ENCODE measurements at regions not wholly inside any gene's neighbourhood (a gene's known extent, or its start where the extent isn't known, plus 50 kb on each side); places are given as distances from the start of the nearest gene placed in this dataset.
"Not testable (repeated sequence)": the region's sequence is repeated elsewhere in the genome, so short reads cannot be mapped to it uniquely, and the experiment has no call there.

DNA sequence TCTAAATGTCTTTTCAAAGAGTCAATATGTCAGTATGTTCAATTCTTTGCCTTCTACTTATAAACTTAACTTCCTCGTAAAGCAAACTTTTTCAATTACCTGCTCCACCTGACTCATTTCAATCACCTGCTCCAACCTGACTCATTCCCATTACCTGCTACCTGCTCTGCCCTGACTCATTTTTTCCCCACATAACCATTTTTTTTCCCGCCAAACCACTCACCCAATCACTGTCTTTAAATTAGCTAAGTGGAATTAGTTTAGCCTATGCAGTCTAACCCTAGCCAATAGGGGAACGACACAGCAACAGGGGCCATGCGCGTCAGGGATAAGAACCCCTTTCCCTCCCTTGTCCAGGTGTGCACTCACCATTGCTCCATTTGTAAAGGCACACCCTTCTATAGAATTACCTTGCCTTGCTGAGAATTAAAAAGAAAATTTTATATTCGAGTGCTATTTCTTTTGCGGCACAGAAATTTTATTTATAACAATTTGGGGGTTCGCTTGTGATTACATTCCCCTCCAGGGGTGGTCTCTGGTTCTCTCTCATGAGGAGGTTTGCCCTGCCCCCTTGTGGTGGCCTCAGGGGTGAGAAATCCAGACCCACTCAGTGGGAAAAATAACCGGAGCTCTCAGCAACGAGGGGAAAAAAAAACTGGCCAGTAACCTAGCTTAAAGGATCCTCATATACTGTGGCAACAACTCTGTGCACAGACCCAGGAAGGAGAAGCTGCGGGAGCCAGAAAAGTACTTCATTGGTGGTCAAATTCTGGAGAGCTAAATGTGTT lies 193.1 kb downstream of the ZNF486 start:
- no peak overlapping the region for H3K27ac ChIP-seq
- 48% methylated on average over 11 of the region's 11 CpGs for WGBS (ENCODE audit: missing lambda C conversion rate)
- ATAC-seq (no peak), DNase-seq (ENCODE audit: low read depth in 1 of 2, low spot score in 1 of 2) (no peak), FAIRE-seq (no peak)
- POLR2A ChIA-PET: no interaction called here
- TF ChIP-seq ZSCAN20 (CRISPR knock-in tag; IDR thresholded peaks at IDR 0.05) (no peak), NR3C1 (IDR thresholded peaks at IDR 0.05) (no peak), JUNB (IDR thresholded peaks at IDR 0.05) (no peak), MYC (IDR thresholded peaks at IDR 0.05; ENCODE audit: borderline replicate concordance, low read length) (no peak), HOXB13 (CRISPR knock-in tag; IDR thresholded peaks at IDR 0.05; ENCODE audit: low read depth) (no peak), KDM1A (IDR thresholded peaks at IDR 0.05; ENCODE audit: low read depth) (no peak), ZNF302 (CRISPR knock-in tag; IDR thresholded peaks at IDR 0.05) (no peak), RNF2 (IDR thresholded peaks at IDR 0.05; ENCODE audit: borderline replicate concordance, low read depth) (no peak), GATA3 (IDR thresholded peaks at IDR 0.05; ENCODE audit: borderline replicate concordance) (no peak), SREBF2 (IDR thresholded peaks at IDR 0.05) (no peak), ESRRA (IDR thresholded peaks at IDR 0.05; ENCODE audit: borderline replicate concordance, low read length) (no peak), KDM5A (IDR thresholded peaks at IDR 0.05) (no peak), EHMT2 (IDR thresholded peaks at IDR 0.05; ENCODE audit: low read depth) (no peak), ZFP36 (IDR thresholded peaks at IDR 0.05; ENCODE audit: borderline replicate concordance, partially characterized antibody) (no peak), HOXB5 (CRISPR knock-in tag; IDR thresholded peaks at IDR 0.05) (no peak), HOXA7 (CRISPR knock-in tag; IDR thresholded peaks at IDR 0.05) (no peak)
- TF ChIP-seq, protein P1, sequence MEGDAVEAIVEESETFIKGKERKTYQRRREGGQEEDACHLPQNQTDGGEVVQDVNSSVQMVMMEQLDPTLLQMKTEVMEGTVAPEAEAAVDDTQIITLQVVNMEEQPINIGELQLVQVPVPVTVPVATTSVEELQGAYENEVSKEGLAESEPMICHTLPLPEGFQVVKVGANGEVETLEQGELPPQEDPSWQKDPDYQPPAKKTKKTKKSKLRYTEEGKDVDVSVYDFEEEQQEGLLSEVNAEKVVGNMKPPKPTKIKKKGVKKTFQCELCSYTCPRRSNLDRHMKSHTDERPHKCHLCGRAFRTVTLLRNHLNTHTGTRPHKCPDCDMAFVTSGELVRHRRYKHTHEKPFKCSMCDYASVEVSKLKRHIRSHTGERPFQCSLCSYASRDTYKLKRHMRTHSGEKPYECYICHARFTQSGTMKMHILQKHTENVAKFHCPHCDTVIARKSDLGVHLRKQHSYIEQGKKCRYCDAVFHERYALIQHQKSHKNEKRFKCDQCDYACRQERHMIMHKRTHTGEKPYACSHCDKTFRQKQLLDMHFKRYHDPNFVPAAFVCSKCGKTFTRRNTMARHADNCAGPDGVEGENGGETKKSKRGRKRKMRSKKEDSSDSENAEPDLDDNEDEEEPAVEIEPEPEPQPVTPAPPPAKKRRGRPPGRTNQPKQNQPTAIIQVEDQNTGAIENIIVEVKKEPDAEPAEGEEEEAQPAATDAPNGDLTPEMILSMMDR (IDR thresholded peaks at IDR 0.05): no peak
- TF ChIP-seq, protein P2, sequence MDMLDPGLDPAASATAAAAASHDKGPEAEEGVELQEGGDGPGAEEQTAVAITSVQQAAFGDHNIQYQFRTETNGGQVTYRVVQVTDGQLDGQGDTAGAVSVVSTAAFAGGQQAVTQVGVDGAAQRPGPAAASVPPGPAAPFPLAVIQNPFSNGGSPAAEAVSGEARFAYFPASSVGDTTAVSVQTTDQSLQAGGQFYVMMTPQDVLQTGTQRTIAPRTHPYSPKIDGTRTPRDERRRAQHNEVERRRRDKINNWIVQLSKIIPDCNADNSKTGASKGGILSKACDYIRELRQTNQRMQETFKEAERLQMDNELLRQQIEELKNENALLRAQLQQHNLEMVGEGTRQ (IDR thresholded peaks at IDR 0.05): no peak
- TF ChIP-seq, protein P3, sequence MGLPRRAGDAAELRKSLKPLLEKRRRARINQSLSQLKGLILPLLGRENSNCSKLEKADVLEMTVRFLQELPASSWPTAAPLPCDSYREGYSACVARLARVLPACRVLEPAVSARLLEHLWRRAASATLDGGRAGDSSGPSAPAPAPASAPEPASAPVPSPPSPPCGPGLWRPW (IDR thresholded peaks at IDR 0.05): no peak
- TF ChIP-seq, protein P4, sequence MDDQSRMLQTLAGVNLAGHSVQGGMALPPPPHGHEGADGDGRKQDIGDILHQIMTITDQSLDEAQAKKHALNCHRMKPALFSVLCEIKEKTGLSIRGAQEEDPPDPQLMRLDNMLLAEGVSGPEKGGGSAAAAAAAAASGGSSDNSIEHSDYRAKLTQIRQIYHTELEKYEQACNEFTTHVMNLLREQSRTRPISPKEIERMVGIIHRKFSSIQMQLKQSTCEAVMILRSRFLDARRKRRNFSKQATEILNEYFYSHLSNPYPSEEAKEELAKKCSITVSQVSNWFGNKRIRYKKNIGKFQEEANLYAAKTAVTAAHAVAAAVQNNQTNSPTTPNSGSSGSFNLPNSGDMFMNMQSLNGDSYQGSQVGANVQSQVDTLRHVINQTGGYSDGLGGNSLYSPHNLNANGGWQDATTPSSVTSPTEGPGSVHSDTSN (IDR thresholded peaks at IDR 0.05): no peak
- CTCF ChIA-PET: no interaction called here
- H3K4me1 ChIP-seq: no peaks in the 10 kb centered on the region
- H3K4me2 ChIP-seq: no peak overlapping the region
- H3K4me3 ChIP-seq: no peak overlapping the region
- no peaks in the 10 kb centered on the region for H3K9me3 ChIP-seq

DNA sequence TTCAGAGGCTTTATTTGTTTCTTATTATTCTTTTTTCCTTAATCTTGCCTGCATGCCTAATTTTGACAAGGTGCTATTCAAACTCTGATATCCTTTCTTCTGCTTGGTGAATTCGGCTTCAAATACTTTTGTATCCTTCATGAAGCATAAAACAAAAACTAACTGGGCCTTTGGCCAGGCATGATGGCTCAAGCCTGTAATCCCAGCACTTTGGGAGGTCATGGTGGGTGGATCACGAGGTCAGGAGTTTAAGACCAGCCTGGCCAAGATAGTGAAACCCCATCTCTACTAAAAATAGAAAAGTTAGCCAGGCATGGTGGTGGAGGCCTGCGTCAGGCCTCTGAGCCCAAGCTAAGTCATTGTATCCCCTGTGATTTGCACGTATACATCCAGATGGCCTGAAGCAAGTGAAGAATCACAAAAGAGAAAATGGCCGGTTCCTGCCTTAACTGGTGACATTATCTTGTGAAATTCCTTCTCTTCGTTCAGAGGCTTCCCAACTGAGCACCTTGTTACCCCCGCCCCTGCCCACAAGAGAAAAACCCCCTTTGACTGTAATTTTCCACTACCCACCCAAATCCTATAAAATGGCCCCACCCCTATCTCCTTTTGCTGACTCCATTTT lies 191.9 kb downstream of the ZNF486 start:
- H3K4me2 ChIP-seq; ATAC-seq; DNase-seq (ENCODE audit: low read depth in 1 of 2, low spot score in 1 of 2); POLR2A ChIA-PET; FAIRE-seq; H3K4me1 ChIP-seq; H3K27ac ChIP-seq; CTCF ChIA-PET; H3K9me3 ChIP-seq; H3K4me3 ChIP-seq: not testable (repeated sequence)
- 13% methylated on average over 7 of the region's 7 CpGs for WGBS (ENCODE audit: missing lambda C conversion rate)
